Rectal smooth muscle tissue (tissue), 1 donor: ENCODE measurements at regions not wholly inside any gene's neighbourhood (a gene's known extent, or its start where the extent isn't known, plus 50 kb on each side); places are given as distances from the start of the nearest gene placed in this dataset.

Experiments used
- H3K27ac ChIP-seq: one replicate; pipeline ENCODE4 v1.7.0; 2013; ENCODE audit warnings: low read depth, low read length, inconsistent platforms
- H3K27me3 ChIP-seq: one replicate; pipeline ENCODE4 v1.7.0; 2013; ENCODE audit warnings: low read length; ENCODE audit not compliant: control insufficient read depth, insufficient read depth
- H3K36me3 ChIP-seq: one replicate; pipeline ENCODE4 v1.7.0; 2013; ENCODE audit warnings: low read length; ENCODE audit not compliant: control insufficient read depth, insufficient read depth
- H3K4me1 ChIP-seq: one replicate; pipeline ENCODE4 v1.7.0; 2013; ENCODE audit warnings: low read length; ENCODE audit not compliant: control insufficient read depth, insufficient read depth
- H3K4me3 ChIP-seq: one replicate; pipeline ENCODE4 v1.7.0; 2013; ENCODE audit warnings: low read length
- H3K9ac ChIP-seq: one replicate; pipeline ENCODE4 v1.7.0; 2013; ENCODE audit warnings: low read length

- H3K4me1 ChIP-seq, result peaks cover 3% of the 10 kb centered on the region
- no peaks in the 10 kb centered on the region for H3K36me3 ChIP-seq
- no peak overlapping the region for H3K9ac ChIP-seq
Observed at GRCh38 chr15:31241888-31242522, 84.6 kb upstream of the KLF13 start.

GRCh38 chr15:31243895-31244294 lies 82.7 kb upstream of the KLF13 start:
- H3K27ac ChIP-seq, result no peak overlapping the region
- H3K36me3 ChIP-seq, result no peaks in the 10 kb centered on the region
- H3K4me3 ChIP-seq, result no peak overlapping the region
- H3K27me3 ChIP-seq, result no peaks in the 10 kb centered on the region
- H3K4me1 ChIP-seq, result no peaks in the 10 kb centered on the region
- no peak overlapping the region for H3K9ac ChIP-seq

More at GRCh38 chr15:31241888-31242522, 84.6 kb upstream of the KLF13 start:
- no peak overlapping the region for H3K27ac ChIP-seq
- H3K27me3 ChIP-seq, result no peaks in the 10 kb centered on the region
- no peak overlapping the region for H3K4me3 ChIP-seq

- H3K27me3 ChIP-seq, result no peaks in the 10 kb centered on the region
- H3K4me3 ChIP-seq, result no peak overlapping the region
- no peaks in the 10 kb centered on the region for H3K4me1 ChIP-seq
- no peaks in the 10 kb centered on the region for H3K36me3 ChIP-seq
- no peak overlapping the region for H3K9ac ChIP-seq
- H3K27ac ChIP-seq, result no peak overlapping the region
Observed at GRCh38 chr15:31245135-31245689, 81.4 kb upstream of the KLF13 start.

GRCh38 chr15:31245756-31246155 lies 80.9 kb upstream of the KLF13 start:
- H3K4me1 ChIP-seq, result no peaks in the 10 kb centered on the region
- no peak overlapping the region for H3K9ac ChIP-seq
- no peak overlapping the region for H3K4me3 ChIP-seq
- H3K27me3 ChIP-seq, result no peaks in the 10 kb centered on the region
- no peak overlapping the region for H3K27ac ChIP-seq
- no peaks in the 10 kb centered on the region for H3K36me3 ChIP-seq

- Histone ChIP-seq H3K36me3 (no peaks in the 10 kb centered on the region), H3K4me1 (no peaks in the 10 kb centered on the region), H3K9ac (no peak overlapping the region), H3K27ac (no peak overlapping the region), H3K27me3 (no peaks in the 10 kb centered on the region), H3K4me3 (no peak overlapping the region)
Observed at GRCh38 chr15:31247404-31247803, 79.2 kb upstream of the KLF13 start.

GRCh38 chr15:31248263-31248662 lies 78.4 kb upstream of the KLF13 start:
- Histone ChIP-seq H3K4me3 (no peak overlapping the region), H3K4me1 (no peaks in the 10 kb centered on the region), H3K27ac (no peak overlapping the region), H3K9ac (no peak overlapping the region), H3K27me3 (no peaks in the 10 kb centered on the region), H3K36me3 (no peaks in the 10 kb centered on the region)

GRCh38 chr15:31248951-31249350 lies 77.7 kb upstream of the KLF13 start:
- Histone ChIP-seq H3K4me1 (no peaks in the 10 kb centered on the region), H3K27me3 (no peaks in the 10 kb centered on the region), H3K36me3 (no peaks in the 10 kb centered on the region), H3K4me3 (no peak overlapping the region), H3K27ac (no peak overlapping the region), H3K9ac (no peak overlapping the region)

- no peak overlapping the region for H3K4me3 ChIP-seq
- H3K9ac ChIP-seq, result no peak overlapping the region
Observed at GRCh38 chr15:31250033-31250432, 76.6 kb upstream of the KLF13 start.

GRCh38 chr15:31251165-31251564 lies 75.5 kb upstream of the KLF13 start:
- Histone ChIP-seq H3K4me3 (no peak overlapping the region), H3K36me3 (no peaks in the 10 kb centered on the region), H3K9ac (no peak overlapping the region), H3K4me1 (no peaks in the 10 kb centered on the region), H3K27ac (no peak overlapping the region), H3K27me3 (no peaks in the 10 kb centered on the region)

More at GRCh38 chr15:31250033-31250432, 76.6 kb upstream of the KLF13 start:
- Histone ChIP-seq H3K27ac (no peak overlapping the region), H3K27me3 (no peaks in the 10 kb centered on the region), H3K36me3 (no peaks in the 10 kb centered on the region), H3K4me1 (no peaks in the 10 kb centered on the region)

- Histone ChIP-seq H3K27ac (no peak overlapping the region), H3K27me3 (no peaks in the 10 kb centered on the region), H3K4me3 (no peak overlapping the region), H3K4me1 (no peaks in the 10 kb centered on the region), H3K36me3 (no peaks in the 10 kb centered on the region), H3K9ac (no peak overlapping the region)
Observed at GRCh38 chr15:31252171-31252785, 74.4 kb upstream of the KLF13 start.

- no peak overlapping the region for H3K4me3 ChIP-seq
- H3K27ac ChIP-seq, result no peak overlapping the region
- no peaks in the 10 kb centered on the region for H3K36me3 ChIP-seq
- no peak overlapping the region for H3K9ac ChIP-seq
- H3K27me3 ChIP-seq, result no peaks in the 10 kb centered on the region
- no peaks in the 10 kb centered on the region for H3K4me1 ChIP-seq
Observed at GRCh38 chr15:31254431-31255175, 72.0 kb upstream of the KLF13 start.

GRCh38 chr15:31255176-31255510 lies 71.5 kb upstream of the KLF13 start:
- no peaks in the 10 kb centered on the region for H3K27me3 ChIP-seq
- no peaks in the 10 kb centered on the region for H3K36me3 ChIP-seq
- no peak overlapping the region for H3K27ac ChIP-seq
- no peak overlapping the region for H3K9ac ChIP-seq
- no peak overlapping the region for H3K4me3 ChIP-seq
- H3K4me1 ChIP-seq, result no peaks in the 10 kb centered on the region
